HS-5 (cell line): ENCODE measurements at regions not wholly inside any gene's neighbourhood (a gene's known extent, or its start where the extent isn't known, plus 50 kb on each side); places are given as distances from the start of the nearest gene placed in this dataset.
A peak's percentile ranks its signal among the peaks of the same experiment; 100 is the strongest.
"Not testable (repeated sequence)": the region's sequence is repeated elsewhere in the genome, so short reads cannot be mapped to it uniquely, and the experiment has no call there.

Source experiments
- DNase-seq: peaks from one replicate; pipeline ENCODE4 v3.0.0-alpha.2; 2012; ENCODE audit warnings: low read depth

GRCh38 chr4:61003301-61003700 is 196.8 kb upstream of the ADGRL3 start:
- DNase-seq = no peak

GRCh38 chr4:61004651-61005170 is 195.4 kb upstream of the ADGRL3 start:
- DNase-seq = no peak

- peak; percentile 6 for DNase-seq
Measured at GRCh38 chr4:61011051-61011450, 189.1 kb upstream of the ADGRL3 start.

GRCh38 chr4:61011936-61012335 is 188.2 kb upstream of the ADGRL3 start:
- not testable (repeated sequence) for DNase-seq

- DNase-seq = no peak
Measured at GRCh38 chr4:61024610-61025009, 175.5 kb upstream of the ADGRL3 start.

GRCh38 chr4:61027939-61028338 is 172.2 kb upstream of the ADGRL3 start:
- DNase-seq = no peak

- DNase-seq = no peak
Measured at GRCh38 chr4:61036071-61036684, 163.9 kb upstream of the ADGRL3 start.

- no peak for DNase-seq
Measured at GRCh38 chr4:61041527-61041926, 158.6 kb upstream of the ADGRL3 start.

- DNase-seq = no peak
Measured at GRCh38 chr4:61044837-61045236, 155.3 kb upstream of the ADGRL3 start.

GRCh38 chr4:61049018-61049417 is 151.1 kb upstream of the ADGRL3 start:
- no peak for DNase-seq

- DNase-seq = peak; percentile 6
Measured at GRCh38 chr4:61067381-61067780, 132.7 kb upstream of the ADGRL3 start.

GRCh38 chr4:61068060-61068459 is 132.1 kb upstream of the ADGRL3 start:
- DNase-seq = no peak

- peak; percentile 24 for DNase-seq
Measured at GRCh38 chr4:61068745-61069144, 131.4 kb upstream of the ADGRL3 start.

GRCh38 chr4:61070269-61070668 is 129.9 kb upstream of the ADGRL3 start:
- DNase-seq = no peak

GRCh38 chr4:61079427-61079826 is 120.7 kb upstream of the ADGRL3 start:
- peak; percentile 39 for DNase-seq

- peak; percentile 23 for DNase-seq
Measured at GRCh38 chr4:61079976-61080375, 120.2 kb upstream of the ADGRL3 start.

- DNase-seq = no peak
Measured at GRCh38 chr4:61085534-61085933, 114.6 kb upstream of the ADGRL3 start.

- no peak for DNase-seq
Measured at GRCh38 chr4:61086357-61086756, 113.8 kb upstream of the ADGRL3 start.

- DNase-seq = no peak
Measured at GRCh38 chr4:61086979-61087378, 113.1 kb upstream of the ADGRL3 start.

GRCh38 chr4:61094854-61095598 is 105.1 kb upstream of the ADGRL3 start:
- DNase-seq = no peak

- no peak for DNase-seq
Measured at GRCh38 chr4:61128682-61129081, 71.4 kb upstream of the ADGRL3 start.

- no peak for DNase-seq
Measured at GRCh38 chr4:61129971-61130370, 70.2 kb upstream of the ADGRL3 start.

- no peak for DNase-seq
Measured at GRCh38 chr4:61143461-61143860, 56.7 kb upstream of the ADGRL3 start.

GRCh38 chr4:61149278-61149677 is 50.8 kb upstream of the ADGRL3 start:
- peak; percentile 20 for DNase-seq
